HepG2 (cell line): ENCODE measurements at regions not wholly inside any gene's neighbourhood (a gene's known extent, or its start where the extent isn't known, plus 50 kb on each side); places are given as distances from the start of the nearest gene placed in this dataset.

ENCODE experiments used
- CREB1 ChIP-seq, 2 experiments: fragments of 450-650 bp in 1 of 2; IDR thresholded peaks; 2 replicates each; pipeline ENCODE4 v1.6.1; 2016 to 2017; ENCODE audit warnings: control low read depth in 1 of 2, mild to moderate bottlenecking in 1 of 2, missing compliant biosample characterization in 1 of 2, missing genetic modification characterization in 1 of 2
- CTCF ChIP-seq: sonication (generic); formaldehyde crosslinking; IDR thresholded peaks from 2 replicates; pipeline ENCODE4 v1.5.0; 2020; ENCODE audit warnings: mild to moderate bottlenecking, missing genetic modification reagents, moderate library complexity
- FOXA3 ChIP-seq: IDR thresholded peaks from 2 replicates; pipeline ENCODE4 v1.6.1; 2016; ENCODE audit warnings: missing genetic modification reagents, missing compliant biosample characterization
- KAT2B ChIP-seq: fragments of 150-350 bp; IDR thresholded peaks from 2 replicates; pipeline ENCODE4 v1.6.1; 2014; ENCODE audit warnings: low read depth, low read length, borderline replicate concordance
- KDM1A ChIP-seq: IDR thresholded peaks from 2 replicates; pipeline ENCODE4 v1.6.1; 2016; ENCODE audit warnings: missing compliant biosample characterization
- MAX ChIP-seq: IDR thresholded peaks from 2 replicates; pipeline ENCODE4 v1.6.1; 2012; ENCODE audit warnings: inconsistent platforms
- MLX ChIP-seq: IDR thresholded peaks from 2 replicates; pipeline ENCODE4 v1.6.1; 2016
- REST ChIP-seq, 2 experiments: IDR thresholded peaks; 2 replicates each; pipeline ENCODE4 v1.6.1; 2011 to 2012; ENCODE audit warnings: low read length in 2 of 2, borderline replicate concordance in 1 of 2, low read depth in 1 of 2, mild to moderate bottlenecking in 1 of 2, moderate library complexity in 1 of 2
- SNAPC4 ChIP-seq: sonication (generic); formaldehyde crosslinking; IDR thresholded peaks from 2 replicates; pipeline ENCODE4 v1.4.0; 2020; ENCODE audit warnings: mild to moderate bottlenecking, missing genetic modification reagents
- ZBTB38 ChIP-seq: sonication (generic); formaldehyde crosslinking; IDR thresholded peaks from 2 replicates; pipeline ENCODE4 v1.5.1; 2020; ENCODE audit warnings: mild to moderate bottlenecking, missing genetic modification reagents
- ZNF512 ChIP-seq: sonication (generic); formaldehyde crosslinking; IDR thresholded peaks from 2 replicates; pipeline ENCODE4 v1.4.0; 2020; ENCODE audit warnings: mild to moderate bottlenecking, missing genetic modification reagents
- ZNF569 ChIP-seq: sonication (generic); formaldehyde crosslinking; IDR thresholded peaks from 2 replicates; pipeline ENCODE4 v1.5.0; 2020; ENCODE audit warnings: mild to moderate bottlenecking, missing genetic modification reagents, moderate library complexity, borderline replicate concordance

GRCh38 chr14:89490466-89490865, 73.4 kb upstream of the FOXN3 start:
- TF ChIP-seq MAX (no peak), CREB1 (IDR thresholded peaks at IDR 0.05) (no peak), CREB1 (CRISPR knock-in tag; IDR thresholded peaks at IDR 0.05) (no peak), KDM1A (CRISPR knock-in tag) (no peak), ZNF512 (no peak), CTCF (no peak), REST (IDR thresholded peaks at IDR 0.05; ENCODE audit: borderline replicate concordance in 1 of 2, low read depth in 1 of 2, low read length in 2 of 2) (no peak), ZNF569 (CRISPR knock-in tag) (no peak), KAT2B (no peak), SNAPC4 (no peak), MLX (CRISPR knock-in tag) (no peak), ZBTB38 (CRISPR knock-in tag) (no peak), FOXA3 (CRISPR knock-in tag) (no peak)
